HFF-Myc (cell line): ENCODE measurements at regions not wholly inside any gene's neighbourhood (a gene's known extent, or its start where the extent isn't known, plus 50 kb on each side); places are given as distances from the start of the nearest gene placed in this dataset.

Source experiments
- DNase-seq: peaks from one replicate; pipeline ENCODE4 v3.0.0-alpha.2; 2011; ENCODE audit warnings: low read depth; ENCODE audit errors: extremely low read depth
- H3K4me3 ChIP-seq: replicated peaks from 2 replicates; pipeline ENCODE4 v1.5.1; 2011; ENCODE audit warnings: low read depth, mild to moderate bottlenecking, control low read depth, low read length
- TF ChIP-seq, protein P1 (sequence below): IDR thresholded peaks from 2 replicates; pipeline ENCODE4 v1.5.1; 2012; ENCODE audit warnings: mild to moderate bottlenecking, low read depth, low read length, control low read depth; ENCODE audit errors: missing control alignments

- DNase-seq: no peak
- no peak overlapping the region for H3K4me3 ChIP-seq
- TF ChIP-seq, protein P1, sequence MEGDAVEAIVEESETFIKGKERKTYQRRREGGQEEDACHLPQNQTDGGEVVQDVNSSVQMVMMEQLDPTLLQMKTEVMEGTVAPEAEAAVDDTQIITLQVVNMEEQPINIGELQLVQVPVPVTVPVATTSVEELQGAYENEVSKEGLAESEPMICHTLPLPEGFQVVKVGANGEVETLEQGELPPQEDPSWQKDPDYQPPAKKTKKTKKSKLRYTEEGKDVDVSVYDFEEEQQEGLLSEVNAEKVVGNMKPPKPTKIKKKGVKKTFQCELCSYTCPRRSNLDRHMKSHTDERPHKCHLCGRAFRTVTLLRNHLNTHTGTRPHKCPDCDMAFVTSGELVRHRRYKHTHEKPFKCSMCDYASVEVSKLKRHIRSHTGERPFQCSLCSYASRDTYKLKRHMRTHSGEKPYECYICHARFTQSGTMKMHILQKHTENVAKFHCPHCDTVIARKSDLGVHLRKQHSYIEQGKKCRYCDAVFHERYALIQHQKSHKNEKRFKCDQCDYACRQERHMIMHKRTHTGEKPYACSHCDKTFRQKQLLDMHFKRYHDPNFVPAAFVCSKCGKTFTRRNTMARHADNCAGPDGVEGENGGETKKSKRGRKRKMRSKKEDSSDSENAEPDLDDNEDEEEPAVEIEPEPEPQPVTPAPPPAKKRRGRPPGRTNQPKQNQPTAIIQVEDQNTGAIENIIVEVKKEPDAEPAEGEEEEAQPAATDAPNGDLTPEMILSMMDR: no peak
These were observed 547.5 kb downstream of the ZIC1 start for GRCh38 chr3:147956615-147957014.

DNA sequence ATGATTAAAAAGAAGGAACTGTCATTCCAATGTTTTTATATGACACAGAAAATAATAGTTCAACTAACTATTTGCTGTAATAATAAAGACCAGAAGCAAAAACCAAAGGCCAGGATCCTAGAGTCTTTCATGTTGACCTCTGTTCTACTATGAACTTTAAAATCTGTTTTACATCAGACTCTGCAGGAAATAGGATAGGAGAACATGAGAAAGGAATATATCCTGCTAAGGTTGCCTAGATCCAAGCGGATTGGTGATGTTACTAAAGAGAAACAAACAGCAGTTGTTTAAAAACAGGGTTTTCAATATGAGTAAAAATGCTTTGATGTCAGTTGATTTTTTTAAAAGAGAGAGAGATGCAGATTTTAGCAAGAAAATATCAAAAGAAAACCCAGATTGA lies 549.6 kb downstream of the ZIC1 start:
- no peak overlapping the region for H3K4me3 ChIP-seq
- no peak for DNase-seq
- TF ChIP-seq, protein P1: no peak

DNA sequence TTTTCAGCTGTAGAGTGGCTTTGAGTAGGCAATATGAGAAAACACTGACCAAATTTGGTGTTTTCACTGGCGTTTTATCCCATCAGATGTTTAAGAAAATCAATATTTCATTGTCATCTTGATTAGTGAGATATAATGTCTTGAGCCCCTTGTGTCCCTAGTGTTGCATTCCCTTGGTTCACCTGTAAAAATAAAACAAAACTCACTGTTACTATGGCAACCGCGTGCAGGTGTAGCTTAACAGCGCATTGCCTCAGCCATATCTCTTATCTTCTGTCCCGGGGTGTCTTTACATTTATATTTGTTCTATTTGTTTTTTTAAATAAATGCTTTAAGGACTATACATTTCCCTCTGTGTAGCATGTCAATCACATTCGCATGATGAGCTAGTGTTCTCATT lies 551.6 kb downstream of the ZIC1 start:
- TF ChIP-seq, protein P1: no peak
- H3K4me3 ChIP-seq: no peak overlapping the region
- no peak for DNase-seq

DNA sequence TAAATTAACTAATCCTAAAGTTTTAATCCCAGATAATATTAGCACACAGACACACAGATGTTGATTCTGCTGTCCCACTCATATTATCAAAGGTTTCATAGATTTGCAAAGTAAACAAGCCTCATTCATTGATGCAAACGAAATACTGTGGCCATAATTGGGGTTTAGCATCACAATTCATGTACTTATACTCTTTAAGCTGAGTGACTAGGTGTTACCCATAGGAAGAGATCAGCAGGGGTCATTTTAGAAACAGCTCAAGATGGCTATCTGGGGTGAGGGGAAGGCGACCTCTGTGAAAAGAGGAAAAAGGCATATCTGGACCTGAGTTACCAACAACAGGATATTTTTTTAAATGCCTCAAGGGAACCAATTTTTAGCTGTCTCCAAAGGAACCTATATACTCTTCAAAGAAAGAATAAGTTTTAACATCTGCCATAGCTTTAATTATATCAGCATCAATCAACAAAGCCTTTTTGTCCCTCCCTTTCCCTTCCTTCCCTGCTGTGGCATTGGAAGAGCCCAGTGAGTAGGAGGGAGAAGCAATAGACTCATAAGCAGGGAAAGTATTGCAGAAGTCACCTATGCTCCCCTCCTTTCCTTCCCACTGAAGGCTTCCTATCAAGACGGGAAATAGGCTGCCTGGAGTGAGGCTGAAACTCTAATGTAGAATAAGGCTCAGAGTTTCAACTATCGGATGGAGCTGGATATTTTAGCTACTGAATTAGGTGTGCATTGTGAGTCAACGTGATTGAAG lies 553.4 kb downstream of the ZIC1 start:
- TF ChIP-seq, protein P1: no peak
- H3K4me3 ChIP-seq: no peak overlapping the region
- DNase-seq: no peak

GRCh38 chr3:147963711-147964110 lies 554.5 kb downstream of the ZIC1 start:
- no peak overlapping the region for H3K4me3 ChIP-seq
- no peak for DNase-seq
- TF ChIP-seq, protein P1: no peak

DNA sequence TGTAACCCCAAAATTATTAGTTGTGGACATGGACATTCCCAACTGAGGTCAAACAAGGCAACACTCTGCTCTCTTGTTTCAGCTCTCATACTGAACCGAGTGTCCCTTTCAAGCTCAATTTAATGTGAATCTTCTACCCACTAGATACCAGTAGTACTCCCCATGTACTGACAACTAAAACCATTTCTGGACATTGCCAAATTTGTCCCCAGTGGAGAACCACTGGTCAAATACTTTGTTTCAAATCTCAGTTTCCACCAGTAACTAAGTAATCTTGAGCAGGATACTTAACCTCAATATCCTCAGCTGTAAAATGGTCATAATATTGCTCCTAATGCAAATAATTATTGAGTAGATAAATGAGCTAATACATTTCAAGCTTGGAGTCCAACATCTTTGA lies 566.0 kb downstream of the ZIC1 start:
- no peak overlapping the region for H3K4me3 ChIP-seq
- DNase-seq: no peak
- TF ChIP-seq, protein P1: no peak

- no peak for DNase-seq
- H3K4me3 ChIP-seq: no peak overlapping the region
- TF ChIP-seq, protein P1: no peak
These were observed 567.8 kb downstream of the ZIC1 start for GRCh38 chr3:147977001-147977400.
